Activated CD4-positive, alpha-beta T cell treated with anti-CD3 and anti-CD28 coated beads for 36 hours (primary cell): ENCODE measurements at regions not wholly inside any gene's neighbourhood (a gene's known extent, or its start where the extent isn't known, plus 50 kb on each side); places are given as distances from the start of the nearest gene placed in this dataset.
"Not testable (repeated sequence)": the region's sequence is repeated elsewhere in the genome, so short reads cannot be mapped to it uniquely, and the experiment has no call there.

Experiments
- ATAC-seq: fragments of 200-7000 bp; cut with Tn5 transposase; one replicate; pipeline ENCODE4 v1.10.0; 2021; ENCODE audit warnings: mild to moderate bottlenecking, moderate library complexity
- CTCF ChIA-PET: fragments of 350-600 bp; sonication (Branson Sonifier 250); formaldehyde crosslinking; loops from one replicate; lab custom pipeline; 2021; ENCODE audit warnings: antibody characterized with exemption; lab: Charles Lee
- POLR2A ChIA-PET: fragments of 350-600 bp; sonication (Branson Sonifier 250); formaldehyde crosslinking; loops from one replicate; lab custom pipeline; 2021; ENCODE audit warnings: antibody characterized with exemption, inconsistent platforms; lab: Charles Lee
- DNase-seq: peaks from one replicate; pipeline ENCODE4 v3.0.0-alpha.2; 2020
- H3K27ac Mint-ChIP-seq: one replicate; pipeline ENCODE4 v1.8.0; 2021; ENCODE audit warnings: mixed read lengths
- H3K27me3 Mint-ChIP-seq: one replicate; pipeline ENCODE4 v1.8.0; 2021; ENCODE audit warnings: mixed read lengths
- H3K36me3 Mint-ChIP-seq: one replicate; pipeline ENCODE4 v1.8.0; 2021; ENCODE audit warnings: low read depth, mixed read lengths
- H3K4me1 Mint-ChIP-seq: one replicate; pipeline ENCODE4 v1.8.0; 2021; ENCODE audit warnings: mixed read lengths
- H3K4me3 Mint-ChIP-seq: one replicate; pipeline ENCODE4 v1.8.0; 2021; ENCODE audit warnings: mild to moderate bottlenecking, moderate library complexity, mixed read lengths
- H3K9me3 Mint-ChIP-seq: one replicate; pipeline ENCODE4 v1.8.0; 2021; ENCODE audit warnings: low read depth, mixed read lengths
- intact Hi-C, 2 experiments: fragments of 100-400 bp; cut with DNase I in 1 of 2; cut with micrococcal nuclease in 1 of 2; formaldehyde crosslinking; loops; one replicate each; pipeline versions ENCODE4 v1.14.2 to v1.15.1; 2022 to 2024; cut with DNase I, micrococcal nuclease

DNA sequence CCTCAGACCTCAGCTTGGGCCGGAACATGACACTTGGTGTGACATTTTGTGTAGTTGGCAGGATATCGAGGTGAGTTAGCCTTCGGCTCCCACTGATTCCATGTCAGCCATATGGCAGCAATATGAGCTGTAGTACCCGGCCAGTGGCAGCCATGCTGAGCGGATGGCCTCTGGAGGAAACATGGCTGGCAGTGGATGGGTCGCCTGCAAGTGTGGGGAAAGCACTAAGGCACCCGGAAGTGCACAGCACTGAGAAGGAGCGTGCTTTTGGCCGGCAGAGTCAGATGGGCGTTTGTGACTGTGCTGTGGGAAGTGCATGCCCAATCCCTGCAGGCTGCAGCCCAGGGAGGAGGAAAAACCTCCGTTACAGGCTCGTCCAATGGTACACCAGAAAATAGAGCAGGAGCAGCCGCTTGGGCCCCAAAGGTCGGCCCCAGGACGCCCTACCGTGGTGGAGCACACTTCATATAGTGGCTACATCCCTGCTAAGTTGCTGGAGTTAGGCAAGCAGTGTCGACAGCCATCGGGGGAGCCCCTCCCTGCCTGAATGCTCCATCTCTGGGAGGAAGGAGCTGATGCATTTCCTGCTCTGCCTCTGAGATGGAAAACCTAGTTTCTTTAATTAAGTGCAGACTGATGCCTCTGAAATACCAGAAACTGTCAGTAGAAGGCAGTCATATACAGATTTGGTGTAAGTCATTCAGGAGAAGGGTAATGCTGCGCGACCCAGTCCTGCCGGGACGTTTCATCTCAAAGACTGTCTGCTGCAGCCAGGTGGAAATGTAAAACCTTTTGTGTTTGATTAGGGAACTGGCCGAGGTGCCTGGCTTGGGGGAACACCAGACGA lies 2185.8 kb upstream of the ACO1 start:
- H3K27me3 Mint-ChIP-seq = no peaks in the 10 kb centered on the region
- no peak overlapping the region for H3K4me3 Mint-ChIP-seq
- no peaks in the 10 kb centered on the region for H3K36me3 Mint-ChIP-seq
- ChIA-PET POLR2A (no interaction called here), CTCF (no interaction called here)
- H3K9me3 Mint-ChIP-seq = peaks cover 7% of the 10 kb centered on the region
- intact Hi-C loops = no loop called here
- H3K4me1 Mint-ChIP-seq = no peaks in the 10 kb centered on the region
- ATAC-seq (no peak), DNase-seq (no peak)
- H3K27ac Mint-ChIP-seq = no peak overlapping the region

DNA sequence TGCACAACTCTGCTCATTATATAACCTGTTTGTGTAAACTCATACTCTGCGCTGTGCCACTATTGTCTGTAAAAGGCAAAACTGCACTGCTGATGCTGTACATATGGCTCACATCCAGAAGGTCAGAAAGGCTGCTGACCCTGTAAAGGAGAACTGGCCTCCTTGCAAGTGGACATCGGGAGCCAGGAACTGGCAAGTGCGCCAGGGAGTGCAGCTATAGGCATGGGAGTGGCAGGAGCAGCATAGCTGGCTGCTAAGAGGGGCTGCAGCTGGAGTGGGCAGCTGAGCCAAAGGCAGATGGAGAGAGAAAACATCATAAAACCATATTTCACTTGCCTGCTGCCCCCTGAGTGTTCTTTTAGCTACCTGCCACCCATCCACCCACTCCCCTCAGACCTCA lies 2183.4 kb upstream of the ACO1 start:
- H3K4me3 Mint-ChIP-seq = no peak overlapping the region
- H3K36me3 Mint-ChIP-seq = no peaks in the 10 kb centered on the region
- ATAC-seq (no peak), DNase-seq (no peak)
- POLR2A ChIA-PET = no interaction called here
- H3K9me3 Mint-ChIP-seq = peaks cover 7% of the 10 kb centered on the region
- H3K27me3 Mint-ChIP-seq = no peaks in the 10 kb centered on the region
- no peaks in the 10 kb centered on the region for H3K4me1 Mint-ChIP-seq
- no peak overlapping the region for H3K27ac Mint-ChIP-seq
- CTCF ChIA-PET = no interaction called here
- intact Hi-C loops = no loop called here

DNA sequence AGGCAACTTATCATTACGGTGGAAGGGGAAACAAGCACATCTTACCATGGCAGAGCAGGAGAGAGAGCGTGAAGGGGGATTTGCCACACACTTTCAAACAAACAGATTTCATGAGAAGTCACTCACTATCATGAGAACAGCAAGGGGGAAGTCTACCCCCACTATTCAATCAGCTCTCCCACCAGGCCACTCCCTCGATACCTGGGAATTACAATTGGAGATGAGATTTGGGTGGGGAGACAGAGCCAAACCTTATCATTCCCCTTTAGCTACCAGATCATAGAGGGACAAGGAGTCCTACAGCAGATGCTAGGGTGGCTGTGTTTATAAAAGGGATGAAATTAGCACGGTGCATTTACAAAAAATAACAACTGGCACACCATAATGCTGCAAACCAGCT lies 2149.4 kb upstream of the ACO1 start:
- Mint-ChIP-seq H3K27ac (no peak overlapping the region), H3K9me3 (no peaks in the 10 kb centered on the region), H3K4me1 (no peaks in the 10 kb centered on the region), H3K4me3 (no peak overlapping the region), H3K27me3 (no peaks in the 10 kb centered on the region), H3K36me3 (no peaks in the 10 kb centered on the region)
- ATAC-seq (no peak), DNase-seq (no peak)
- POLR2A ChIA-PET = no interaction called here
- CTCF ChIA-PET = no interaction called here
- intact Hi-C loops = no loop called here

DNA sequence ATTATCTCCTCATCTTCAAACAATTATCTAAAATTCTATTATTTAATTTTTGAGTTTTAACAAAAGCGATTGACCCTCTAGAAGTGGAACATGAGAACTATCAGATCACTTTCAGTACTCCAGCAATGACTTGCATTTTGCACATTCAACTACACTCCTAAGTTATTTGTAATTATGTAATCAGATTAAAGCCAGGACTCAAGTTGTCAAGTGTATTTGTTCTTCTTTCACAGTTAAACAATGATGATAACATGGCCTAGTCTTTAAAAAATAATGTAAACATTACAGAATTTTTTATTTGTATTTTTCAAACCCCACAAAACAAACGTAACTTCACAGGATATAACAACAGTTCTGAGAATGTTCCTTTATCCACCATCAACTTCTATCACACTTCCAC lies 2148.9 kb upstream of the ACO1 start:
- intact Hi-C loops = no loop called here
- DNase-seq (no peak), ATAC-seq (no peak)
- ChIA-PET CTCF (no interaction called here), POLR2A (no interaction called here)
- Mint-ChIP-seq H3K27me3 (no peaks in the 10 kb centered on the region), H3K4me3 (no peak overlapping the region), H3K27ac (no peak overlapping the region), H3K36me3 (no peaks in the 10 kb centered on the region), H3K4me1 (no peaks in the 10 kb centered on the region), H3K9me3 (no peaks in the 10 kb centered on the region)

DNA sequence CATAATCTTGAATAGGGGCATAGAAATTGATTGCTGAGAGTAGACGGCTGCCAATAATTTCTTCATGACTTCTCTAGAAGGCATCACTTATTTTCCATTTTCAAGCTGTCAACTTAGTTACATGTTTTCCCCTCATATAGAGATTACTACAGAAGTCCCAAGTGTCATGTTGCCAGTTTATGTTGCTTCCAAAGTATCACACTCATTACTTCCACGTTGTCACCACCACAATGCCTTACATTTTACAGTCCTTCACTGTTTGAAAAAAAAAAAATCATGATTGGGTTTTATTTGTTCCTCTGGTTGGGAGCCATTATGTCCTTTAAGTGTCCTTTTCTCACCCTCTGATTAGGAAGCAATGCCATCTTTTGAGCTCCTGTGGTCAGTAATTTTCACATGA lies 2144.6 kb upstream of the ACO1 start:
- H3K9me3 Mint-ChIP-seq = no peaks in the 10 kb centered on the region
- POLR2A ChIA-PET = no interaction called here
- CTCF ChIA-PET = no interaction called here
- no peaks in the 10 kb centered on the region for H3K36me3 Mint-ChIP-seq
- H3K4me3 Mint-ChIP-seq = no peak overlapping the region
- H3K27me3 Mint-ChIP-seq = no peaks in the 10 kb centered on the region
- H3K27ac Mint-ChIP-seq = no peak overlapping the region
- H3K4me1 Mint-ChIP-seq = no peaks in the 10 kb centered on the region
- intact Hi-C loops = no loop called here
- no peak for ATAC-seq
- no peak for DNase-seq

DNA sequence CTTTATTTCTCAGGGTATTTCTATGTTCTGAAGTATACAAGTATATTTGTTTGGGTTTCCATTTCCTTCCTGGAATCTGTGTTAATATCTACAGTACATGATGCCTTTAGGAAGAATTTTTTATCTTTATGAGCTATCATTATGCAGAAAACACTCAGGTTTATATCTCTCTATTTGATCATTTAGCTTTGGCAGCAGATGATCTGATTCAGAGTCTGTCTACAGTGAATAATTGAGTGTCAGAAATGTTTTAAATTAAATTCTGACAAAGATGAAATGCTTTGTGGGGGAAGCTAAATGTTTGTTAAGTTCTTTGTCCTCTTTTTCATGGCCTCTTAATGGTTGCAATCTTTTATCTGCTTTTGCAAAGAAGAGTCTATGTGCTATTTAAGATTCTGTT lies 2141.0 kb upstream of the ACO1 start:
- Mint-ChIP-seq H3K27ac (no peak overlapping the region), H3K27me3 (no peaks in the 10 kb centered on the region), H3K4me3 (no peak overlapping the region), H3K9me3 (no peaks in the 10 kb centered on the region), H3K36me3 (no peaks in the 10 kb centered on the region), H3K4me1 (no peaks in the 10 kb centered on the region)
- intact Hi-C loops = no loop called here
- ChIA-PET CTCF (no interaction called here), POLR2A (no interaction called here)
- no peak for DNase-seq
- ATAC-seq = no peak

DNA sequence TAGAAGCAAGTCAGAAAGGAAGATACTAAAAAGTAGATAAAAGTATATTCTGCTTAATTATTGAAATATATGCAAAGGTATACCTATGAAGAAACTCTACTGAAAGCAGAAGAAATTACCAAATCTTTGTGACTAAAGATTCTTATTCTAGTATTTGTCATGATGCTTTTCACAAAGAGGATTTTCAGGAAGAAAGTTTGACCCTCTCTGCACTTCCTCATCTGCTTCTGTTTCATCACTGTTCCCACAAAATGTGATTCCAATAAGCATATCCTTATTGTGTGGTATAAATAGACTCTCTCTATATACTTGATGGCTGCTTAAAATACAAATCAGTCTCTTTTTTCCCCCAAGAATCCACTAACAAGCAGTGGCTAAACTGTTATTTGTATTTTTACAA lies 2139.6 kb upstream of the ACO1 start:
- Mint-ChIP-seq H3K36me3 (no peaks in the 10 kb centered on the region), H3K4me1 (no peaks in the 10 kb centered on the region), H3K9me3 (no peaks in the 10 kb centered on the region), H3K27me3 (no peaks in the 10 kb centered on the region), H3K4me3 (no peak overlapping the region), H3K27ac (no peak overlapping the region)
- CTCF ChIA-PET = no interaction called here
- intact Hi-C loops = no loop called here
- POLR2A ChIA-PET = no interaction called here
- ATAC-seq (no peak), DNase-seq (no peak)

DNA sequence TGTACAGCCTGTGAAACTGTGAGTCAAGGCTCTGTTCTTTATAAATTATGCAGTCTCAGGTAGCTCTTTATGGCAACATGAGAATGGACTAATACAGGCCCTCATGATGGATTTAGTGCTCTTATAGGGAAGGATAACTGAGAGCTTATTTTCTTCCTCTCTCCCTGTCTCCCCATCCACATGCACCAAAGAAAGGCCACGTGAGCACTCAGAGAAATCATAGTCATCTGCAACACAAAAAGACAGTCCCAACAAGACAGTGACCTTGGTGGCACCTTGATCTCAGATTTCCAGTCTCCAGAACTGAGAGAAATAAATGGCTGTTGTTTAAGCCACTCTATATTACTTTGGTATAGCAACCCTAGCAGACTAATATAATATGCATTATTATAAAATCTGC lies 2133.6 kb upstream of the ACO1 start:
- CTCF ChIA-PET = no interaction called here
- Mint-ChIP-seq H3K36me3 (no peaks in the 10 kb centered on the region), H3K27me3 (no peaks in the 10 kb centered on the region), H3K27ac (no peak overlapping the region), H3K4me1 (no peaks in the 10 kb centered on the region), H3K4me3 (no peak overlapping the region), H3K9me3 (no peaks in the 10 kb centered on the region)
- ATAC-seq = no peak
- POLR2A ChIA-PET = no interaction called here
- intact Hi-C loops = no loop called here
- no peak for DNase-seq

DNA sequence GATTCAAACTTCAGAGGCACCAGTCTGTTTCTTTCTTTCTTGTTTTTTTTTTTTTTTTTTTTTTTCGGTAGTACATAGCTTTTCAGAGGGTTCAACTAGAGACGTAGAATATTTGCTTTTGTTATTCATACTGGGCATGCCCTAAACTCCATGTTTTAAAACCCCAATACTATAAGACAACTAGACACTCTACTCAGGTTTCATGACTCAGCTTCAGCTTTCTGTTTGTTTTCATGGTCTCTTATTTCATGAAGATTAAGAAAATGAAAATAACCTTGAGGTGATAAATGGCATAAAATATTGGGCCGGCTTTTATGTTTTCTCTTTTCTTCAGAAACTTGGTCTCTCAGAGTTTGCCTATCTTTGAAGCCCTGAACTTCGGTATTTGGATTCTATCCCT lies 2126.3 kb upstream of the ACO1 start:
- Mint-ChIP-seq H3K27me3 (no peaks in the 10 kb centered on the region), H3K4me3 (no peak overlapping the region), H3K4me1 (no peaks in the 10 kb centered on the region), H3K36me3 (no peaks in the 10 kb centered on the region), H3K9me3 (peaks cover 9% of the 10 kb centered on the region), H3K27ac (no peak overlapping the region)
- ChIA-PET CTCF (no interaction called here), POLR2A (no interaction called here)
- intact Hi-C loops = no loop called here
- ATAC-seq = no peak
- DNase-seq = no peak

DNA sequence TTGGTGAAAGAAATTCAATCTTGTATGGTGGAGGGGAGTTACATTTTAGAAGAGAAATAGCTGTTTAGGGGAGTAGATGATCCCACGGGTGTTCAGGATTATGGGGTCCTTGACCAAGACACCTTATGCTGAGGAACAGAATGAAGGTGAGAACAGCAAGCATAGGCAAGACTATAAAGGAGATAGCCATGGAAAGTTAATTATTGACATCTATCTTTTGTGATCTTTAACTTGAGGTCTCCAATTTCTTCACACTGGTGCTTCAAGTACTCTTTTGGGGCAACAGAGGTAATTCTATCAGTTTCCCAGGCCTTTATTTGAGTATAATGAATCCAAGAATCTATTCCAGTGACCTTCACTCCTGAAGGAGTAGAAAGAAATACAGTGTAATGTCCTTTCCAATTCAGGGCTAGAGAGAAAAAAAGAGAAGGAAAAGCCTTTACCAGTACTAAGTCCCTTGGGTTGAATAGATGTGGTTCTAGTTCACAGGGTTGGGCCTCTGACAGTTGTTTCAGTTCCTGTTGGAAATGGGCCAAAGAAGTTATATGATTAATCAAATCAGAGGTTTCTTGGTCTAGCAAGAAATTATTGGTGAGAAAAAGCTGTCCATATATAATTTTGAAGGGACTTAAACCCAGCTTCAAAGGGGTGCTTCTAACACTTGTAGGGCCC lies 2104.1 kb upstream of the ACO1 start:
- no peaks in the 10 kb centered on the region for H3K27me3 Mint-ChIP-seq
- ATAC-seq (no peak), DNase-seq (no peak)
- ChIA-PET CTCF (no interaction called here), POLR2A (no interaction called here)
- no peak overlapping the region for H3K4me3 Mint-ChIP-seq
- H3K27ac Mint-ChIP-seq = no peak overlapping the region
- intact Hi-C loops = no loop called here
- H3K9me3 Mint-ChIP-seq = peaks cover 4% of the 10 kb centered on the region
- H3K4me1 Mint-ChIP-seq = no peaks in the 10 kb centered on the region
- H3K36me3 Mint-ChIP-seq = no peaks in the 10 kb centered on the region

DNA sequence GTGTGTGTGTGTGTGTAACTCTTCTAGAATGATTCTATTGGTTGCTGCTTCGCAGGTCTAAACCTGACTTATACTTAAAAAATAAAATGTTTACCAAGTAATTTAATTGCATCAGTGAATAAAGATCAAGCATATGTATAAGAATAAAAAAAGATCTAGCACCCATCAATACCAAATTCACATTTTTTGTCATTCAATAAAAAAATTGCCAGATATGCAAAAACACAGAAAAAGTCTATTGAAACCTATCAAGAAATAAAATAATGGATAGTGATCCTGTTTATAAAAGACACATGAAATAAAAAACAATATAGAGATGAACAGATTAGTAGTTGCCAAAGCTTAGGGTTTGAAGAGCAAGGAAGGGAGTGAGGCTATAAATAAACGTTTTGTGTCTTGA lies 2095.0 kb upstream of the ACO1 start:
- Mint-ChIP-seq H3K27ac (no peak overlapping the region), H3K9me3 (no peaks in the 10 kb centered on the region)
- CTCF ChIA-PET = no interaction called here

DNA sequence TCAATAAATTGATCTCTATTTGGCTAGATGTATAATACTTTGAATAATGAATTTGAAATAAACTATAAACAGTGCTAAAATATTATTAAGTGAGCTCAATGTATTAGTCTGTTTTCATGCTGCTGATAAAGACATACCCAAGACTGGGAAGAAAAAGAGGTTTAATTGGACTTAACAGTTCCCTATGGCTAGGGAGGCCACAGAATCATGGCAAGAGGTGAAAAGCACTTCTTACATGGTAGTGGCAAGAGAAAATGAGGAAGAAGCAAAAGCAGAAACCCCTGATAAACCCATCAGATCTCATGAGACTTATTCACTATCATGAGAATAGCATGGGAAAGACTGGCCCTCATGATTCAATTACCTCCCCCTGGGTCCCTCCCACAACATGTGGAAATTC lies 2092.4 kb upstream of the ACO1 start:
- H3K27me3 Mint-ChIP-seq, intact Hi-C loops, DNase-seq, CTCF ChIA-PET, H3K9me3 Mint-ChIP-seq, H3K27ac Mint-ChIP-seq, H3K36me3 Mint-ChIP-seq, ATAC-seq, H3K4me3 Mint-ChIP-seq, H3K4me1 Mint-ChIP-seq, POLR2A ChIA-PET: not testable (repeated sequence)

More for the DNA sequence above, 2095.0 kb upstream of the ACO1 start:
- POLR2A ChIA-PET = no interaction called here
- ATAC-seq = no peak
- no peak for DNase-seq
- no peak overlapping the region for H3K4me3 Mint-ChIP-seq
- intact Hi-C loops = no loop called here
- H3K4me1 Mint-ChIP-seq = no peaks in the 10 kb centered on the region
- no peaks in the 10 kb centered on the region for H3K36me3 Mint-ChIP-seq
- no peaks in the 10 kb centered on the region for H3K27me3 Mint-ChIP-seq
